Gastroesophageal sphincter (tissue), 4 donors: ENCODE measurements at regions not wholly inside any gene's neighbourhood (a gene's known extent, or its start where the extent isn't known, plus 50 kb on each side); places are given as distances from the start of the nearest gene placed in this dataset.

ENCODE experiments used
- ATAC-seq: fragments of 150-250 bp; one replicate; pipeline ENCODE4 v1.9.1; 2016; ENCODE audit warnings: mild to moderate bottlenecking, moderate library complexity
- H3K27ac ChIP-seq, 4 donors: fragments of 200-600 bp; sonication (generic) in 3 of 4; 1 replicate in 3 of 4; 2 replicates in 1 of 4; pipeline ENCODE4 v1.5.1; 2016 to 2019
- H3K27me3 ChIP-seq: fragments of 200-600 bp; sonication (generic); one replicate; pipeline ENCODE4 v1.5.1; 2019
- H3K36me3 ChIP-seq, 2 donors: fragments of 200-600 bp; sonication (generic); one replicate each; pipeline ENCODE4 v1.5.1; 2019; ENCODE audit warnings: control low read depth in 1 of 2
- H3K4me1 ChIP-seq, 3 donors: fragments of 200-600 bp; sonication (generic); 1 replicate in 2 of 3; 2 replicates in 1 of 3; pipeline ENCODE4 v1.5.1; 2016 to 2019; ENCODE audit warnings: control low read depth in 2 of 3
- H3K4me3 ChIP-seq, 2 donors: fragments of 200-600 bp; sonication (generic); one replicate each; pipeline ENCODE4 v1.5.1; 2019; ENCODE audit warnings: mild to moderate bottlenecking in 1 of 2, moderate library complexity in 1 of 2
- H3K9me3 ChIP-seq, 3 donors: fragments of 200-600 bp; sonication (generic); one replicate each; pipeline ENCODE4 v1.5.1; 2017 to 2019; ENCODE audit warnings: control low read depth in 2 of 3
- EP300 ChIP-seq: sonication (generic); formaldehyde crosslinking; IDR thresholded peaks from one replicate; pipeline ENCODE4 v1.6.1; 2017; ENCODE audit warnings: antibody characterized with exemption, mild to moderate bottlenecking
- POLR2A ChIP-seq, 2 donors: fragments of 450-650 bp; IDR thresholded peaks; one replicate each; pipeline ENCODE4 v1.6.1; 2017; ENCODE audit warnings: antibody characterized with exemption in 2 of 2, mild to moderate bottlenecking in 2 of 2, moderate library complexity in 1 of 2
- POLR2AphosphoS5 ChIP-seq: sonication (generic); formaldehyde crosslinking; IDR thresholded peaks from one replicate; pipeline ENCODE4 v1.6.1; 2017; ENCODE audit warnings: antibody characterized with exemption
- WGBS, 2 donors: methylation state at CpG; one replicate each; pipeline ENCODE4 v1.1.5; 2018; ENCODE audit warnings: low coverage in 1 of 2; 5-methylcytosine and 5-hydroxymethylcytosine counted together
- TF ChIP-seq, protein P1 (sequence below), 4 experiments: fragments of 200-600 bp in 2 of 4; fragments of 450-650 bp in 2 of 4; sonication (generic) in 1 of 4; IDR thresholded peaks; one replicate each; pipeline ENCODE4 v1.5.1; 2017 to 2019; ENCODE audit warnings: antibody characterized with exemption in 4 of 4, mild to moderate bottlenecking in 2 of 4, moderate library complexity in 2 of 4

DNA sequence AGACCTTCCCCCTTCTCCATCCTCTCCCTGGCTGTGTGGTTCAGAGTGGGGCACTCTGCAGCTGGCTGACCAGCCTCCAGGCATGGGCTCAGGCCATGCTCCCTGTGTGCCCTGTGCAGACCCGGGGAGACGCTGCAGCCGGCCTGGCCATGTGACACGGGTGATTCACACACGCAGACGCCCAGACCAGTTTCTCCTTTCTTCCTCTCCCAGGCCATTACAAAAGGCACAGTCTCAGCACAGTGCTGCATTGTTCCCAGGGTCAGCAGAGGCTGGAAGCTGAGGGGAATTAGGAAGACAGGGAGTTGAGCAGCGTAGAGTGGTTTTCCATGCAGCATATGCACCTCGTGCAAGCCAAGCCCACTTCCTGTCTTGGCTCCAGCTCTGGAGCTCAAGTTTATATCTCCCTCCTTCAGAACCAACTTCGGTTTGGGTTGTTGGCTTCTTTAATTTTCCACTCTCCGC, 288.5 kb downstream of the TNS1 start:
- H3K4me1 ChIP-seq = peaks cover 0 to 37% (median 19%) of the 10 kb centered on the region in 3 donors
- 4% methylated on average over 5 of the region's 10 CpGs; no CpG with 5 or more reads in 1 of the 2 donors for WGBS, 2 donors
- TF ChIP-seq EP300 (no peak), POLR2A (IDR thresholded peaks at IDR 0.05) (no peak), POLR2AphosphoS5 (no peak)
- TF ChIP-seq, protein P1, sequence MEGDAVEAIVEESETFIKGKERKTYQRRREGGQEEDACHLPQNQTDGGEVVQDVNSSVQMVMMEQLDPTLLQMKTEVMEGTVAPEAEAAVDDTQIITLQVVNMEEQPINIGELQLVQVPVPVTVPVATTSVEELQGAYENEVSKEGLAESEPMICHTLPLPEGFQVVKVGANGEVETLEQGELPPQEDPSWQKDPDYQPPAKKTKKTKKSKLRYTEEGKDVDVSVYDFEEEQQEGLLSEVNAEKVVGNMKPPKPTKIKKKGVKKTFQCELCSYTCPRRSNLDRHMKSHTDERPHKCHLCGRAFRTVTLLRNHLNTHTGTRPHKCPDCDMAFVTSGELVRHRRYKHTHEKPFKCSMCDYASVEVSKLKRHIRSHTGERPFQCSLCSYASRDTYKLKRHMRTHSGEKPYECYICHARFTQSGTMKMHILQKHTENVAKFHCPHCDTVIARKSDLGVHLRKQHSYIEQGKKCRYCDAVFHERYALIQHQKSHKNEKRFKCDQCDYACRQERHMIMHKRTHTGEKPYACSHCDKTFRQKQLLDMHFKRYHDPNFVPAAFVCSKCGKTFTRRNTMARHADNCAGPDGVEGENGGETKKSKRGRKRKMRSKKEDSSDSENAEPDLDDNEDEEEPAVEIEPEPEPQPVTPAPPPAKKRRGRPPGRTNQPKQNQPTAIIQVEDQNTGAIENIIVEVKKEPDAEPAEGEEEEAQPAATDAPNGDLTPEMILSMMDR (IDR thresholded peaks at IDR 0.05) = no peak
- peaks cover 0 to 4% (median 0%) of the 10 kb centered on the region in 3 donors for H3K9me3 ChIP-seq
- peak; percentile 65 for ATAC-seq
- H3K4me3 ChIP-seq = no peak overlapping the region
- H3K36me3 ChIP-seq = no peaks in the 10 kb centered on the region
- H3K27ac ChIP-seq = peak overlapping the region in 3 of 4 donors; percentile 45 to 78 (median 69)
- H3K27me3 ChIP-seq = no peaks in the 10 kb centered on the region

DNA sequence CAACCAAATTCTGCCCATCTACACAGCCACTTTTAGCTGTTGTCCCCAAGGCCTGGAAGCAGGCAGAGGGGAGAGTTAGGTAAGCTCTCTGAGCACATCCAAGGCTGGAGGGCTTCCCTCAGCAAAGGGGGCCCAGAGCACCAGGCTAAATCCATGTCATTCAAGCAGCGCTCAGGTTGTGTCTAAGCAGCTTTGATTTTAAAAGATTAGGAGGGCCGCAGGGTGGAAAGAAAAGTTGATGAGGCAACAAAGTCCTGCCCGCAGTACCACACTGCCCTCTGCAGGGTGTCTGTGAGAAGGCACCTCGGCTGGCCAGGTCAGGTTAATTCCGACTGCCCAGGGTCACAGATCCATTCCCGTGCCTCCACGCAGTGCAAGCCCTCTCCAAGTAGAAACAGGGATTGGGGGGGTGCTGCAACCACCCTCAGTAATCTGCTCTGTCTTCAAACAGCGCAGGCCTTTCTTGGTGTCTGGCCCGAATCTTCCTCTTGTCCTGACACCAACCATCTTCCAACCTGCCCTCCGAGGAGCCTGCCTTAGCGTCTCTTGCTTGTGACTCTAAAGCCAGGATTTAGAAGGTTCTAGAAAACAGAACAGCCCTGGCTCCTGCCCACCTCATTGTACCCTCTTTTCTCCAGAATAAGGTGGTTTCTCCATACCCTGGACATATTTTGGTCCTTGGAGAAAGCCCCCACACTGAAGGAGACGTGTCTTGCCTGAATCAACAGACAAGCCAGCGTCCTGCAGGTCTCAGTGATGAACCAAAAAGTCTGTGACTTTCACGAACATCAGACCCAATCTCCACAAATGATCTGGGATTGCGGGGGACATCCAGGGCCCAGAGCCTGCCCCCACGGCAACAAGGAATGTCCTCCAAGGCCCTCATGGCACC, 289.2 kb downstream of the TNS1 start:
- ATAC-seq = peak; percentile 72
- H3K27me3 ChIP-seq = no peaks in the 10 kb centered on the region
- H3K4me3 ChIP-seq = no peak overlapping the region
- H3K9me3 ChIP-seq = peaks cover 0 to 4% (median 0%) of the 10 kb centered on the region in 3 donors
- peak overlapping the region in 3 of 4 donors; percentile 45 to 78 (median 69) for H3K27ac ChIP-seq
- no peaks in the 10 kb centered on the region for H3K36me3 ChIP-seq
- TF ChIP-seq POLR2AphosphoS5 (peak; percentile 34), POLR2A (IDR thresholded peaks at IDR 0.05) (no peak)
- TF ChIP-seq, protein P1 (IDR thresholded peaks at IDR 0.05) = peak; percentile 96 to 100 (median 98)
- 30 to 47% methylated on average over 4 to 7 of the region's 16 CpGs for WGBS, 2 donors
- H3K4me1 ChIP-seq = peaks cover 0 to 37% (median 19%) of the 10 kb centered on the region in 3 donors

- H3K9me3 ChIP-seq = peaks cover 0 to 4% (median 0%) of the 10 kb centered on the region in 3 donors
- 100% methylated on average over 2 of the region's 7 CpGs; no CpG with 5 or more reads in 1 of the 2 donors for WGBS, 2 donors
- TF ChIP-seq POLR2AphosphoS5 (no peak), EP300 (no peak), POLR2A (IDR thresholded peaks at IDR 0.05) (no peak)
- TF ChIP-seq, protein P1 (IDR thresholded peaks at IDR 0.05) = no peak
- no peaks in the 10 kb centered on the region for H3K27me3 ChIP-seq
- H3K4me1 ChIP-seq = peaks cover 0 to 40% (median 19%) of the 10 kb centered on the region in 3 donors
- no peak overlapping the region for H3K27ac ChIP-seq
- no peaks in the 10 kb centered on the region for H3K36me3 ChIP-seq
- ATAC-seq = no peak
- no peak overlapping the region for H3K4me3 ChIP-seq
Observed at GRCh38 chr2:217712431-217712830, 290.4 kb downstream of the TNS1 start.

DNA sequence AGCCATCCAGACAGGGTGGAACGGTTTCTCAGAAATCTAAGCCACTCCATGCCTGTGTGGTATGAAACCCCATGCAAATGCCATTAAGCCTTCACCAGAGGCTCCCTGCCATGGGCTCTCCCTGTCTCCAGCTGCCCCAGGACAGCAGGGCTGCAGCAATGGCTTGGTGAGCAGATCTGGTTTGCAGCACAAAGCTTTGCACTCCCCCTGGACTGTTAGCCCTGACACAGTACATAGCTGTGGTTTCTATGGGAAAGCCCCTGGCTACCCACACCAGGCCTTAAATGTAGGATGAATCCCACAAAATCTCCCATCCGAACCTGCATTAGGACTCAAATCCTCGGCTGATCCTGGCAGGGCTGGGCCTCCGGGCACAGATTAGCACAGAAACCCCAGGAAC, 291.6 kb downstream of the TNS1 start:
- WGBS, 2 donors = no CpG with 5 or more reads among the region's 4 CpGs
- no peak for ATAC-seq
- Histone ChIP-seq H3K4me1 (peaks cover 0 to 50% (median 25%) of the 10 kb centered on the region in 3 donors), H3K4me3 (no peak overlapping the region), H3K27ac (no peak overlapping the region), H3K9me3 (peaks cover 0 to 4% (median 0%) of the 10 kb centered on the region in 3 donors), H3K27me3 (no peaks in the 10 kb centered on the region), H3K36me3 (no peaks in the 10 kb centered on the region)
- TF ChIP-seq POLR2A (IDR thresholded peaks at IDR 0.05) = no peak
- TF ChIP-seq, protein P1 (IDR thresholded peaks at IDR 0.05) = no peak
- TF ChIP-seq POLR2AphosphoS5 = no peak
- TF ChIP-seq EP300 = no peak
